HG03139 (cell line): ENCODE measurements at regions not wholly inside any gene's neighbourhood (a gene's known extent, or its start where the extent isn't known, plus 50 kb on each side); places are given as distances from the start of the nearest gene placed in this dataset.

ENCODE experiments used
- ATAC-seq: cut with Tn5 transposase; IDR thresholded peaks from one replicate; pipeline ENCODE4 v1.9.1; 2021; ENCODE audit not compliant: unreplicated experiment

DNA sequence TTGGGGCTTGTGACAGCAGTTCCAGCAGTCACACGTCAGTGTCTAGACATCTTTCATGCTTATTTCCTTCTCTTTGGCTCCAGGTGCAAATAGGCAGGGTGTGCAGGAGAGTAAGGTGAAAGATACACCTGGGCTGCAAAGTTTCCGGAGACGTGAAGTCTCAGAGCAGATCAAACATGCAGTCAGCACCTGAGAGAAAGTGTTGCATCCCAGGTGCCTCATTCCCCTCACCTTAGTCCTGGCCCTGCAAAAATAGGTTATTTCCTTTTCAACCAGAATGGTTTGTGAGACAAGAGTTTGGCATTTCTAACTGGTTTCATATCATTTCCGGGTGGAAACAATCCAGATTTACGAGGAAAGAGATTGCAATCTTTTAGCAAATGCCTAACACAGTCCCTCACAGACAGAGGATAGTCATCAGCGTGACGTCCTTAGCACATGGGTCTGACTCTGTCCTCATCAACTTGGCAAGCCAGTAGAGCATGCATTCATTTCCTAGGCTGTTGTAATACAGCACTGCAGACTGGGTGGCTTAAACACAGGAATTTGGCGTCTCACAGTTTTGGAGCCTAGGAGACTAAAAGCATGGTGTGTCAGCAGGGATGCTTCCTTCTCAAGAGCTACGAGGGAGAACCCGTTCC is 58.2 kb upstream of the ARRDC4 start:
- ATAC-seq = no peak

DNA sequence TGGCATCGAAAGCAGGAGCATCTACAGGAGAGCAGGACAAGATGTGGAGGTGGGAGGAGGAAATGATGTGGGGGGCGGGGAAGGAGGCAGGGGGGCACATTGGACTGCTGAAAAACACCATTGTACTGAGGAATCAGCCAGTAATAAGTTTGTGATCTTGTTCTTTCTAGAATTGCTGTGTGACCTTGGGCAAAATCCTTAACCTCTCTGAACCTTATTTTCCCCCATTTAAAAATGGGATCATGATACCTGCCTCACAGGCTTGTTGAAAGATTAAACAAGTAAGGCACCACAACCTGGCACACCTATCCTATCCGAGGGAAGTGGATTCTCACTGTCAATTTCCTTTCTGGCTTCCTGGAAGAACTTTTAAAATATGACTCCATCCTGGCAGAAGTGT is 56.9 kb upstream of the ARRDC4 start:
- no peak for ATAC-seq

DNA sequence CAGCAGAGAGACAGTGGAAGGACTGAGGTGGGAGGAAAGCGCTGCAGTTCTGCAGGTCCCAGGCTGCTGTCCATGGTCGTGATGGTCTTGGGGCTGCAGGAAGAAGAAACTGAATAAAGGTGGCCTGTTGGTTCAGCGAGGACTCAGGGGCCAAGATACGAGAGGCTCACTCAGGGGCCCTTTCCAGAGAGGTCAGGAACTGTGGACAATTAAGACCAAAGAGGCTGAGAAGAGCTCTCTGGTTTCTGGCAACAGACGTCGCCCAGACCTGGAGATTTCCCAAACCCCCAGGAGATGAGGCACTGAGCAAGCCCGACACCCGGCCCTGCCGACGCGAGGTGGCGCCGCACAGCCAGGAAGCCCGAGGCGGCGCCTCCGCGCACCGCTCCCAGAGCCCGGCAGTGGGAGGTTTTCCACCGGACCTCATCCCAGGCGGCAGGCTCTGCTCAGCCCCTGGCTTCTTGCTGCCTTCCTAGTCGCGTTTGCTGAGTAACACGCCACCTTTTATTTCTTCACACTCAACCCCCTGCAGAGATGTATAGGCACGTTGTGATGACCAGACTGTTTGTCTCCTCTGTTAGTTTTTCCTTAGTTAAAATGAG is 56.4 kb upstream of the ARRDC4 start:
- no peak for ATAC-seq

DNA sequence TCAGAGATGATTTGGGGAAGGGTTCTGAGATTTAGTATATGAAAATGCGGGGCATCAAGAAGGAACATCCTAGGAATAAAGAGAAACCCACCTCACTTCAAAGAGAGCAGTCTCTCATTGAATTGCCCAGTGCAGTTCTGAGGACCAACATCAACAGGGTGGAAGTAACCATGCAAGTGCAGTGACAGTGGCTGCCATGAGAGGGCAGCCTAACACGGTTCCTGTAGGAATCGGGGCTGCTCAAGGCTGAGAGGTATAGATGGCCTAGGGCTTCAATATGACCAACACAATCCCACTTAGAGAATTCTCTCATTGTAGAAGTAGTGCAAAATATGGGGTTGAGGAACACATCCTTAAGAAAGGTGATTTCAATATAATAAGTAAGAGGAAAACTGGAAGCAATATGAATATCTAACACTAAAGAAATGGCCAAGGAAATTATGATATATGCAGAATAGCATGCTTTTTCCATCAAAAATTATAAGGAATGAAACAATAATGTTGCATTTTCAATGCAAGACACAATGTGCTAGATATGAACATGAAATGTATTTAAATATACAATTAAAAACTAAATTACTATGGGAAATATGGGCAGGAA is 51.1 kb upstream of the ARRDC4 start:
- peak; percentile 98 for ATAC-seq
